ENCODE measurements at regions not wholly inside any gene's neighbourhood (a gene's known extent, or its start where the extent isn't known, plus 50 kb on each side); places are given as distances from the start of the nearest gene placed in this dataset.

- H3K9me3 ChIP-seq (ENCODE audit: control insufficient read depth, insufficient read depth, low read length), result no peaks in the 10 kb centered on the region
- H3K4me3 ChIP-seq (ENCODE audit: low read length), result no peak overlapping the region
- H3K27ac ChIP-seq (ENCODE audit: low read depth, low read length), result no peak overlapping the region
- H3K9me2 ChIP-seq (replicated peaks; ENCODE audit: control insufficient read depth, low read length), result no peaks in the 10 kb centered on the region
- no peaks in the 10 kb centered on the region for H3K36me3 ChIP-seq (ENCODE audit: control insufficient read depth, low read length)
- no peak overlapping the region for H3K4me2 ChIP-seq (ENCODE audit: low read length)
- no peaks in the 10 kb centered on the region for H4K20me1 ChIP-seq (ENCODE audit: control insufficient read depth, insufficient read depth, low read depth, low read length)
- no peaks in the 10 kb centered on the region for H3K79me2 ChIP-seq (ENCODE audit: control insufficient read depth, low read length)
- no peaks in the 10 kb centered on the region for H3F3A ChIP-seq (ENCODE audit: control insufficient read depth, insufficient read depth)
- no peaks in the 10 kb centered on the region for H3K4me1 ChIP-seq (ENCODE audit: control insufficient read depth, low read length)
- no peak for TF ChIP-seq EZH2phosphoT487 (IDR thresholded peaks at IDR 0.05; ENCODE audit: borderline replicate concordance, low read length)
- TF ChIP-seq CTCF (IDR thresholded peaks at IDR 0.05; ENCODE audit: low read depth, low read length, poor library complexity, severe bottlenecking), result no peak
- no peaks in the 10 kb centered on the region; the same call in 1 of the 2 replicates for H3K27me3 ChIP-seq (ENCODE audit: control insufficient read depth, low read length)
Observed at GRCh38 chr3:159795042-159795441, 193.6 kb upstream of the IL12A start.

GRCh38 chr3:159795681-159796175 is 192.9 kb upstream of the IL12A start:
- Histone ChIP-seq H3F3A (ENCODE audit: control insufficient read depth, insufficient read depth) (no peaks in the 10 kb centered on the region), H3K79me2 (ENCODE audit: control insufficient read depth, low read length) (no peaks in the 10 kb centered on the region), H3K36me3 (ENCODE audit: control insufficient read depth, low read length) (no peaks in the 10 kb centered on the region), H3K4me3 (ENCODE audit: low read length) (no peak overlapping the region), H3K27me3 (ENCODE audit: control insufficient read depth, low read length) (no peaks in the 10 kb centered on the region; the same call in 1 of the 2 replicates), H3K9me2 (replicated peaks; ENCODE audit: control insufficient read depth, low read length) (no peaks in the 10 kb centered on the region), H4K20me1 (ENCODE audit: control insufficient read depth, insufficient read depth, low read depth, low read length) (no peaks in the 10 kb centered on the region), H3K27ac (ENCODE audit: low read depth, low read length) (no peak overlapping the region), H3K9me3 (ENCODE audit: control insufficient read depth, insufficient read depth, low read length) (no peaks in the 10 kb centered on the region), H3K4me2 (ENCODE audit: low read length) (no peak overlapping the region), H3K4me1 (ENCODE audit: control insufficient read depth, low read length) (no peaks in the 10 kb centered on the region)
- no peak for TF ChIP-seq EZH2phosphoT487 (IDR thresholded peaks at IDR 0.05; ENCODE audit: borderline replicate concordance, low read length)
- no peak for TF ChIP-seq CTCF (IDR thresholded peaks at IDR 0.05; ENCODE audit: low read depth, low read length, poor library complexity, severe bottlenecking)

- no peaks in the 10 kb centered on the region for H3K4me1 ChIP-seq (ENCODE audit: control insufficient read depth, low read length)
- no peaks in the 10 kb centered on the region for H4K20me1 ChIP-seq (ENCODE audit: control insufficient read depth, insufficient read depth, low read depth, low read length)
- TF ChIP-seq CTCF (IDR thresholded peaks at IDR 0.05; ENCODE audit: low read depth, low read length, poor library complexity, severe bottlenecking) (no peak), EZH2phosphoT487 (IDR thresholded peaks at IDR 0.05; ENCODE audit: borderline replicate concordance, low read length) (no peak)
- no peaks in the 10 kb centered on the region for H3F3A ChIP-seq (ENCODE audit: control insufficient read depth, insufficient read depth)
- no peak overlapping the region for H3K27ac ChIP-seq (ENCODE audit: low read depth, low read length)
- H3K27me3 ChIP-seq (ENCODE audit: control insufficient read depth, low read length), result no peaks in the 10 kb centered on the region; the same call in 1 of the 2 replicates
- H3K79me2 ChIP-seq (ENCODE audit: control insufficient read depth, low read length), result no peaks in the 10 kb centered on the region
- H3K36me3 ChIP-seq (ENCODE audit: control insufficient read depth, low read length), result no peaks in the 10 kb centered on the region
- H3K4me3 ChIP-seq (ENCODE audit: low read length), result no peak overlapping the region
- no peak overlapping the region for H3K4me2 ChIP-seq (ENCODE audit: low read length)
- H3K9me3 ChIP-seq (ENCODE audit: control insufficient read depth, insufficient read depth, low read length), result no peaks in the 10 kb centered on the region
- no peaks in the 10 kb centered on the region for H3K9me2 ChIP-seq (replicated peaks; ENCODE audit: control insufficient read depth, low read length)
Observed at GRCh38 chr3:159796226-159796625, 192.4 kb upstream of the IL12A start.

All from DOHH2 (cell line).